Smooth muscle cell (in vitro differentiated cells): ENCODE measurements at regions not wholly inside any gene's neighbourhood (a gene's known extent, or its start where the extent isn't known, plus 50 kb on each side); places are given as distances from the start of the nearest gene placed in this dataset.

ENCODE experiments used
- DNase-seq: peaks from one replicate; lab custom pipeline; 2025; ENCODE audit not compliant: unreplicated experiment; lab: John Stamatoyannopoulos, UW
- H2AFZ ChIP-seq: fragments of 200-600 bp; sonication (generic); 2 replicates; pipeline ENCODE4 v1.6.0; 2016; ENCODE audit warnings: antibody characterized with exemption, low read depth, mild to moderate bottlenecking
- H3F3A ChIP-seq: fragments of 200-600 bp; sonication (generic); 2 replicates; pipeline ENCODE4 v1.6.0; 2017; ENCODE audit warnings: antibody characterized with exemption, low read depth
- H3K27ac ChIP-seq: fragments of 200-600 bp; sonication (generic); 2 replicates; pipeline ENCODE4 v1.5.1; 2016; ENCODE audit warnings: low read depth, mild to moderate bottlenecking
- H3K27me3 ChIP-seq: fragments of 200-600 bp; sonication (generic); 2 replicates; pipeline ENCODE4 v1.6.1; 2016; ENCODE audit warnings: low read depth, mild to moderate bottlenecking
- H3K36me3 ChIP-seq: fragments of 200-600 bp; sonication (generic); 2 replicates; pipeline ENCODE4 v1.5.1; 2016; ENCODE audit warnings: low read depth
- H3K4me1 ChIP-seq: fragments of 200-600 bp; sonication (generic); 2 replicates; pipeline ENCODE4 v1.5.1; 2016; ENCODE audit warnings: low read depth
- H3K4me2 ChIP-seq: fragments of 200-600 bp; sonication (generic); 2 replicates; pipeline ENCODE4 v1.6.0; 2016; ENCODE audit warnings: mild to moderate bottlenecking
- H3K4me3 ChIP-seq: fragments of 200-600 bp; sonication (generic); 2 replicates; pipeline ENCODE4 v1.5.1; 2016; ENCODE audit warnings: mild to moderate bottlenecking
- H3K79me2 ChIP-seq: fragments of 200-600 bp; sonication (generic); 2 replicates; pipeline ENCODE4 v1.6.0; 2016; ENCODE audit warnings: low read depth, mild to moderate bottlenecking
- H3K9ac ChIP-seq: fragments of 200-600 bp; sonication (generic); 2 replicates; pipeline ENCODE4 v1.6.0; 2016; ENCODE audit warnings: low read depth
- H3K9me3 ChIP-seq: fragments of 200-600 bp; sonication (generic); replicated peaks from 2 replicates; pipeline ENCODE4 v1.5.1; 2016; ENCODE audit warnings: low read depth
- H4K20me1 ChIP-seq: fragments of 200-600 bp; sonication (generic); 2 replicates; pipeline ENCODE4 v1.6.0; 2016; ENCODE audit warnings: low read depth
- CTCF ChIP-seq: fragments of 200-600 bp; sonication (generic); IDR thresholded peaks from 2 replicates; pipeline ENCODE4 v1.5.1; 2017; ENCODE audit warnings: borderline replicate concordance, mild to moderate bottlenecking, antibody characterized with exemption; ENCODE audit not compliant: insufficient read depth, poor library complexity, severe bottlenecking
- WGBS: methylation state at CpG from one replicate; pipeline ENCODE4 v1.1.7; 2016; ENCODE audit warnings: low lambda C conversion rate; 5-methylcytosine and 5-hydroxymethylcytosine counted together

GRCh38 chr1:224493269-224493668 is 58.7 kb upstream of the WDR26 start:
- no peak for DNase-seq
- peaks cover 15% of the 10 kb centered on the region for H3F3A ChIP-seq
- H4K20me1 ChIP-seq: no peaks in the 10 kb centered on the region
- H3K4me3 ChIP-seq: no peak overlapping the region
- H3K79me2 ChIP-seq: no peaks in the 10 kb centered on the region
- peaks cover 7% of the 10 kb centered on the region for H3K4me1 ChIP-seq
- TF ChIP-seq CTCF: no peak
- WGBS: 49% methylated on average over 4 of the region's 4 CpGs
- no peak overlapping the region for H3K9ac ChIP-seq
- H2AFZ ChIP-seq: no peak overlapping the region
- H3K36me3 ChIP-seq: no peaks in the 10 kb centered on the region
- no peaks in the 10 kb centered on the region for H3K27me3 ChIP-seq
- no peaks in the 10 kb centered on the region for H3K9me3 ChIP-seq
- H3K4me2 ChIP-seq: no peak overlapping the region
- H3K27ac ChIP-seq: no peak overlapping the region

- H3K4me3 ChIP-seq: no peak overlapping the region
- 88% methylated on average over 2 of the region's 2 CpGs for WGBS
- no peaks in the 10 kb centered on the region for H3K79me2 ChIP-seq
- H3K4me2 ChIP-seq: no peak overlapping the region
- no peaks in the 10 kb centered on the region for H3K9me3 ChIP-seq
- H4K20me1 ChIP-seq: no peaks in the 10 kb centered on the region
- peaks cover 22% of the 10 kb centered on the region for H3F3A ChIP-seq
- no peak for DNase-seq
- H3K27ac ChIP-seq: no peak overlapping the region
- H2AFZ ChIP-seq: no peak overlapping the region
- H3K9ac ChIP-seq: no peak overlapping the region
- TF ChIP-seq CTCF: no peak
- no peaks in the 10 kb centered on the region for H3K27me3 ChIP-seq
- H3K36me3 ChIP-seq: no peaks in the 10 kb centered on the region
- H3K4me1 ChIP-seq: peaks cover 18% of the 10 kb centered on the region
These were observed 59.7 kb upstream of the WDR26 start for GRCh38 chr1:224494343-224494742.

GRCh38 chr1:224495866-224496265 is 61.3 kb upstream of the WDR26 start:
- no peak overlapping the region for H3K9ac ChIP-seq
- no peaks in the 10 kb centered on the region for H3K79me2 ChIP-seq
- peaks cover 16% of the 10 kb centered on the region for H3F3A ChIP-seq
- H3K9me3 ChIP-seq: no peaks in the 10 kb centered on the region
- DNase-seq: no peak
- no peak overlapping the region for H3K4me2 ChIP-seq
- H3K4me1 ChIP-seq: peaks cover 20% of the 10 kb centered on the region
- no peaks in the 10 kb centered on the region for H3K36me3 ChIP-seq
- WGBS: 66% methylated on average over 5 of the region's 5 CpGs
- TF ChIP-seq CTCF: no peak
- no peaks in the 10 kb centered on the region for H4K20me1 ChIP-seq
- no peaks in the 10 kb centered on the region for H3K27me3 ChIP-seq
- H3K27ac ChIP-seq: no peak overlapping the region
- H3K4me3 ChIP-seq: no peak overlapping the region
- no peak overlapping the region for H2AFZ ChIP-seq

GRCh38 chr1:224496826-224497225 is 62.2 kb upstream of the WDR26 start:
- no peak for DNase-seq
- no peaks in the 10 kb centered on the region for H3K36me3 ChIP-seq
- H4K20me1 ChIP-seq: no peaks in the 10 kb centered on the region
- H3K79me2 ChIP-seq: no peaks in the 10 kb centered on the region
- no peaks in the 10 kb centered on the region for H3K9me3 ChIP-seq
- H3K4me1 ChIP-seq: peaks cover 20% of the 10 kb centered on the region
- H3K9ac ChIP-seq: no peak overlapping the region
- TF ChIP-seq CTCF: no peak
- H3F3A ChIP-seq: peaks cover 12% of the 10 kb centered on the region
- WGBS: 98% methylated on average over 1 of the region's 1 CpG
- no peak overlapping the region for H3K27ac ChIP-seq
- no peak overlapping the region for H2AFZ ChIP-seq
- no peak overlapping the region for H3K4me2 ChIP-seq
- H3K27me3 ChIP-seq: no peaks in the 10 kb centered on the region
- H3K4me3 ChIP-seq: no peak overlapping the region
